ENCODE measurements at regions not wholly inside any gene's neighbourhood (a gene's known extent, or its start where the extent isn't known, plus 50 kb on each side); places are given as distances from the start of the nearest gene placed in this dataset.
"Not testable (repeated sequence)": the region's sequence is repeated elsewhere in the genome, so short reads cannot be mapped to it uniquely, and the experiment has no call there.

DNA sequence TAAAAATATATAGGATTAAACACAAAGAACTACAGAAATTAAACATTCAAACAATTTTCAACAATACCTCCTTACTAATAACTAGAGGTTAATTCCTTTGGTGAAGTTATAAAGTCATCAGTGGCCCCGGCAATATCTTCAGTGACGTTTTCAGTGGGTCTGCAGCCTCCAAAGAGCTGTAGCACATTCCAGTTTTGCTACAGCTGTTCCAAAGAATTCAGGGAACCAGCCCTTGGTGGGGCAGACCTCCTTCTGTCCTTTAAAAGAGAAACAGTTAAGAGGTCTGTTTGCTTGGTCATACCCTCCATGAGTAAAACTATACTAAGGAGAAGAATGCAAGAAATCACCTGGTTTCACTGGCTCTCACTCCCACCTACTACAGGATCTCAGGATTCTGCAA, 99.2 kb upstream of the ZDHHC17 start:
- 57 to 65% methylated on average over 2 of the region's 2 CpGs for WGBS, 2 donors
- no peaks in the 10 kb centered on the region for H3K9me3 ChIP-seq
- no peak overlapping the region for H3K4me3 ChIP-seq
- no peak for TF ChIP-seq CTCF (IDR thresholded peaks at IDR 0.05)
- TF ChIP-seq POLR2A (IDR thresholded peaks at IDR 0.05) = no peak
- H3K4me1 ChIP-seq = no peaks in the 10 kb centered on the region
- no peaks in the 10 kb centered on the region for H3K27me3 ChIP-seq
- intact Hi-C loops (cut with DNase I) = no loop called here
- H3K27ac ChIP-seq = no peak overlapping the region
- DNase-seq (no peak), ATAC-seq (no peak)
- no peaks in the 10 kb centered on the region for H3K36me3 ChIP-seq (replicated peaks in 1 of 2; ENCODE audit: insufficient read depth in 1 of 2, low read depth in 2 of 2)

DNA sequence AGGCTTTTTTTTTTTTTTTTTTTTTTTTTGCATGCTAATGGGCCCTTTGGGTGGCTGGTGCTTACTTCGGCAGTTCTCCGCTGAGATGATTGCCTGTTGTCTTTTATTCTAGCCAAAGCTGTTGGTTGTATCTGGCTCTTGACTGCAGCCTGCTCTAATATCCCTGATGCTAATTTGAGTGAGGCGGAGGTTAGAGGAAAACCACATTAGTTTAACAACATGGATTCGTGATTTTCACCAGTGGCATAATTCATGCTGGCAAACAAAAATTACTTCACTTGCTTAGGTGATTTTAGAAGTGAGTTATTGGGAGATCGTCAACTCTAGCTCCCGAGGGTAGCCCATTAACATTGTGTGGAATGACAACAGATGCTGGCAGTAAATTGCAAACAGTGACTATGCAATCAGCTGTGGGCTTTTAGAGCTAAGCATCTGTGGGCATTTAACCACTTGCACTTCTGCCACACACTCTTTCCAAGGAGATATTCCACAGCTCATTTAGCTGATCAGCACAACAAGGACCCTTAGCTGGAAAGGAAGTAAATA, 97.6 kb upstream of the ZDHHC17 start:
- Histone ChIP-seq H3K27me3 (no peaks in the 10 kb centered on the region), H3K36me3 (replicated peaks in 1 of 2; ENCODE audit: insufficient read depth in 1 of 2, low read depth in 2 of 2) (no peaks in the 10 kb centered on the region), H3K4me1 (no peaks in the 10 kb centered on the region), H3K27ac (no peak overlapping the region), H3K9me3 (no peaks in the 10 kb centered on the region), H3K4me3 (no peak overlapping the region)
- WGBS, 2 donors = 63 to 75% methylated on average over 6 of the region's 6 CpGs
- intact Hi-C loops (cut with DNase I) = no loop called here
- no peak for DNase-seq
- no peak for ATAC-seq
- TF ChIP-seq POLR2A (IDR thresholded peaks at IDR 0.05) (no peak), CTCF (IDR thresholded peaks at IDR 0.05) (no peak)

- Histone ChIP-seq H3K36me3 (replicated peaks in 1 of 2; ENCODE audit: insufficient read depth in 1 of 2, low read depth in 2 of 2) (no peaks in the 10 kb centered on the region), H3K27me3 (no peaks in the 10 kb centered on the region), H3K4me3 (no peak overlapping the region), H3K27ac (no peak overlapping the region), H3K9me3 (no peaks in the 10 kb centered on the region), H3K4me1 (no peaks in the 10 kb centered on the region)
- DNase-seq (no peak), ATAC-seq (no peak)
- 83 to 84% methylated on average over 2 of the region's 2 CpGs for whole genome bisulfite sequencing, 2 donors
- TF ChIP-seq POLR2A (IDR thresholded peaks at IDR 0.05) = no peak
- no peak for TF ChIP-seq CTCF (IDR thresholded peaks at IDR 0.05)
- intact Hi-C loops (cut with DNase I) = no loop called here
Observed at GRCh38 chr12:76669981-76670380, 93.9 kb upstream of the ZDHHC17 start.

GRCh38 chr12:76670776-76671175, 93.1 kb upstream of the ZDHHC17 start:
- Histone ChIP-seq H3K9me3 (no peaks in the 10 kb centered on the region), H3K4me1 (no peaks in the 10 kb centered on the region), H3K27me3 (no peaks in the 10 kb centered on the region), H3K36me3 (replicated peaks in 1 of 2; ENCODE audit: insufficient read depth in 1 of 2, low read depth in 2 of 2) (no peaks in the 10 kb centered on the region), H3K4me3 (no peak overlapping the region), H3K27ac (no peak overlapping the region)
- WGBS, 2 donors = 48 to 75% methylated on average over 1 of the region's 1 CpG
- ATAC-seq (no peak), DNase-seq (no peak)
- intact Hi-C loops (cut with DNase I) = no loop called here
- TF ChIP-seq CTCF (IDR thresholded peaks at IDR 0.05) (no peak), POLR2A (IDR thresholded peaks at IDR 0.05) (no peak)

- Histone ChIP-seq H3K4me3 (no peak overlapping the region), H3K27ac (no peak overlapping the region), H3K9me3 (no peaks in the 10 kb centered on the region), H3K27me3 (no peaks in the 10 kb centered on the region), H3K36me3 (replicated peaks in 1 of 2; ENCODE audit: insufficient read depth in 1 of 2, low read depth in 2 of 2) (no peaks in the 10 kb centered on the region), H3K4me1 (peaks cover 5% of the 10 kb centered on the region)
- DNase-seq = no peak
- WGBS, 2 donors = 81 to 86% methylated on average over 3 of the region's 3 CpGs
- intact Hi-C loops (cut with DNase I) = no loop called here
- ATAC-seq = no peak
- TF ChIP-seq CTCF (IDR thresholded peaks at IDR 0.05) (no peak), POLR2A (IDR thresholded peaks at IDR 0.05) (no peak)
Observed at GRCh38 chr12:76674669-76675315, 89.1 kb upstream of the ZDHHC17 start.

DNA sequence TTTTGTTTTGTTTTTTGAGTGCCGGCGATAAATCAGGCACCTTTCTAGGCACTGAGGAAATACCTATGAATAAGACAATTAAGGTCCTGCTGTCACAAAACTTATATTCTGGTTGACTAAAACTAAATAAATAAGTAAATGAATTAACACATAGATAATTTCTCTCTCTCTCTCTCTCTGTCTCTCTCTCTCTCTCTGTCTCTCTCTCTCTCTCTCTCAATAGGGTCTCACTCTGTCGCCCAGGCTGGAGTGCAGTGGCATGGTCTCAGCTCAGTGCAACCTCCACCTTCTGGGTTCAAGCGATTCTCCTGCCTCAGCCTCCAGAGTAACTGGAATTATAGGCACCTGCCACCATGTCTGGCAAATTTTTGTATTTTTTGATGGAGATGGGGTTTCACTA, 87.7 kb upstream of the ZDHHC17 start:
- H3K9me3 ChIP-seq; intact Hi-C loops (cut with DNase I); H3K27ac ChIP-seq; H3K4me3 ChIP-seq; H3K36me3 ChIP-seq (replicated peaks in 1 of 2; ENCODE audit: insufficient read depth in 1 of 2, low read depth in 2 of 2); H3K27me3 ChIP-seq; DNase-seq; ATAC-seq: not testable (repeated sequence)
- 91 to 94% methylated on average over 4 of the region's 4 CpGs for WGBS, 2 donors
- peaks cover 18% of the 10 kb centered on the region for H3K4me1 ChIP-seq

Data from body of pancreas (tissue), 4 donors.